ENCODE measurements at regions not wholly inside any gene's neighbourhood (a gene's known extent, or its start where the extent isn't known, plus 50 kb on each side); places are given as distances from the start of the nearest gene placed in this dataset.

- TF ChIP-seq ZNF274 (IDR thresholded peaks at IDR 0.05; ENCODE audit: borderline replicate concordance, extremely low read depth, low read length) (no peak), BCL11A (IDR thresholded peaks at IDR 0.05; ENCODE audit: low read depth in 2 of 2, low read length in 2 of 2) (no peak)
Observed at GRCh38 chr6:98056955-98057354, 773.9 kb upstream of the MMS22L start (continued).
